Glomerular visceral epithelial cell (primary cell): ENCODE measurements at regions not wholly inside any gene's neighbourhood (a gene's known extent, or its start where the extent isn't known, plus 50 kb on each side); places are given as distances from the start of the nearest gene placed in this dataset.
A peak's percentile ranks its signal among the peaks of the same experiment; 100 is the strongest.
"Not testable (repeated sequence)": the region's sequence is repeated elsewhere in the genome, so short reads cannot be mapped to it uniquely, and the experiment has no call there.

Experiments used
- DNase-seq: peaks from one replicate; pipeline ENCODE4 v3.0.0-alpha.2; 2016; ENCODE audit errors: extremely low spot score

GRCh38 chr16:79834720-79835119 lies 234.2 kb upstream of the MAF start:
- DNase-seq, result no peak

GRCh38 chr16:79834003-79834402 lies 233.5 kb upstream of the MAF start:
- not testable (repeated sequence) for DNase-seq

GRCh38 chr16:79833559-79833958 lies 233.0 kb upstream of the MAF start:
- no peak for DNase-seq

GRCh38 chr16:79826732-79827475 lies 226.4 kb upstream of the MAF start:
- DNase-seq, result no peak

- no peak for DNase-seq
These were observed 224.5 kb upstream of the MAF start for GRCh38 chr16:79825002-79825401.

- DNase-seq, result no peak
These were observed 223.1 kb upstream of the MAF start for GRCh38 chr16:79823639-79824038.

- DNase-seq, result no peak
These were observed 221.4 kb upstream of the MAF start for GRCh38 chr16:79821911-79822310.

- DNase-seq, result no peak
These were observed 215.6 kb upstream of the MAF start for GRCh38 chr16:79816081-79816497.

- no peak for DNase-seq
These were observed 214.5 kb upstream of the MAF start for GRCh38 chr16:79815049-79815448.

GRCh38 chr16:79814124-79814523 lies 213.6 kb upstream of the MAF start:
- no peak for DNase-seq

GRCh38 chr16:79811541-79811940 lies 211.0 kb upstream of the MAF start:
- peak; percentile 42 for DNase-seq

GRCh38 chr16:79810449-79811189 lies 210.1 kb upstream of the MAF start:
- peak; percentile 56 for DNase-seq

GRCh38 chr16:79809376-79809775 lies 208.8 kb upstream of the MAF start:
- no peak for DNase-seq

GRCh38 chr16:79808731-79809130 lies 208.2 kb upstream of the MAF start:
- DNase-seq, result peak; percentile 41

GRCh38 chr16:79806757-79807156 lies 206.2 kb upstream of the MAF start:
- no peak for DNase-seq

GRCh38 chr16:79805621-79806020 lies 205.1 kb upstream of the MAF start:
- DNase-seq, result peak; percentile 41

- DNase-seq, result peak; percentile 94
These were observed 201.1 kb upstream of the MAF start for GRCh38 chr16:79801646-79802045.

GRCh38 chr16:79800016-79800608 lies 199.6 kb upstream of the MAF start:
- no peak for DNase-seq

GRCh38 chr16:79798416-79799053 lies 198.0 kb upstream of the MAF start:
- DNase-seq, result no peak

- no peak for DNase-seq
These were observed 196.9 kb upstream of the MAF start for GRCh38 chr16:79797486-79797885.

GRCh38 chr16:79795556-79795955 lies 195.0 kb upstream of the MAF start:
- peak; percentile 24 for DNase-seq

- DNase-seq, result no peak
These were observed 194.4 kb upstream of the MAF start for GRCh38 chr16:79794941-79795340.
